ENCODE measurements at regions not wholly inside any gene's neighbourhood (a gene's known extent, or its start where the extent isn't known, plus 50 kb on each side); places are given as distances from the start of the nearest gene placed in this dataset.

DNA sequence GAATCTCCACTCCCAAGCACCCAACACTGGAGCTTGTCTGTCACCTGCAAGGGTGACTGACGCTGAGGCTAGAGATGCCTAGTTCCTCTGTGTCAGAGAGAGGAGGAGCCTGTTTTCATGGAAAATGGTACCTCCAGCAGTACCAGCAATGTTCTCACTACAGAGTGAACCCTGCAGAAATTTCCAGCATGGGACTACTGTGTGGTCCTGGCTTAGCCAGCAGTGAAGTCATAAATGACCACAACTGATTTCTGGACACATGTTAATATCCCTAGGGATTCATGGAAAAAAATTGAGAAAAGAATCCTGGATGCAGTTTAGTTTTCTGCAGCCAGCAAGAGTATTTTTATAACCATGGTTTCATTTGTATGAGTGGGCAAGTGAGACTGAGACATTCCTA, 468.1 kb downstream of the CD83 start:
- DNase-seq, result no peak

DNA sequence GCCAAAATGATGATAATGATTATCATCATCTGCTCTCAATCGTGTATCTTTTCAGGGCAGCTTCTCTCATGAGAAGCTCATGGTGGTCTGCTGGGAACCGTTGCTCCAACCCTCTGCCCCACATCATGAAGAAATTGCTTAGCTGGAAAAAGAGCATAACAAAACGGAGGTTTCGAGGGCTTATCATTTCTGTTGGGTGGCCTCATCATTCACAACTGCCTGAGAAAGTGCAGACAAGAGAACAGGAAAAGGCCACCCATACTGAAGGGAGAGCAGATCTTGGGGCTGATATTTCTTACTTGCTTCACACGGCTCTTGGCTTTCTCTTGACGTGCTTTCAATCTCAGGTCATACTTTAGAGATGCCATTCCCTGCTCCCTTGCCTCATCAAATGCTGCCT, 471.6 kb downstream of the CD83 start:
- DNase-seq, result no peak

DNA sequence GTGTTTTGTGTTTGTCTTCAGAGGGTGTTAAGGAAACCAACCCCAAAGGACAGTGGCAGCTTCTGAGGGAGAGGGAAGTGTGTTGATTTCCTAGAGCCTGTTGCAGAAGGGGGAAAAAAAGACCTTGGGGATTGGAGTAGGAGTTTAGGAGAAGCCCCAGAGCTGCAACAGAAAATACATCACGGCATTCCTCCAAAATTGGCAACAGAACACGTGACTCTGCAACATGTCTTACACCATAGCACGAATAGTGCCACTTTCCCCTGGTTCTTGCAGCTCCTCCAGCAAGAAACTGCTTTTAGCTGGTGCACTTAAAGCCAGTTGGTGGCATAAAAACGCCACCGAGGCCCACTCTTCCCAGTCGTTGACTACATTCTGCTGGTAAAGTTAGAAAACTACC, 473.0 kb downstream of the CD83 start:
- DNase-seq, result no peak

DNA sequence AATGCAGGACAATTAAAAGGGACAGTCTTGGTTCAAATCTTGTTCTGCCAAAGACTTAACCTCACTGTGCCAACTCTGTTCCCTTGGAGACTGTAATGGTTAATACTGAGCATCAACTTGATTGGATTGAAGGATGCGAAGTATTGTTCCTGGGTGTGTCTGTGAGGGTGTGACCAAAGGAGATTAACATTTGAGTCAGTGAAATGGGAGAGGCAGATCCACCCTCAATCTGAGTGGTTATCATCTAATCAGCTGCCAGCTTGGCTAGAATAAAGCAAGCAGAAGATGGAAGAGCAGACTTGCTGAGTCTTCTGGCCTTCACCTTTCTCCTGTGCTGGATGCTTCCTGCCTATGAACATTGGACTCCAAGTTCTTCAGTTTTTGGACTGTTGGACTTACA, 474.4 kb downstream of the CD83 start:
- no peak for DNase-seq

DNA sequence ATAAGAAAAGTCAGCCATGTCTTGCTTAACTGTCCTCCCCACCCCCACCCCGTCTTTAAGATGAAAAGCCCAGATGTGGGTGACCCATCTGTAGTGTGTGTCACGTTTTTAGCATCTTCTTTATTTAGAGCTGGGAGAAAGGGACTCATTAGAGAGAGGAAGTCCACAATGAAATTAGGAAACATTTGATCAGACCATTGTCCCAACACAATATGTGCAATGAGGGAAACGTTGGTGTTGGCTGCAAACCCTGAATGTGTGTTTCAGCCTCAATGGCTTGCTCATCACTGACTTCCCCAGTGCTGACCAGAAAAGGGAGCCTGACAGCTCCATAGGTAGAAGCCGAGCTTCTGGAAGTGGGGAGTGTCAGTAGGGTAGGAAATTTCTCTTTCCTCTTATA, 475.7 kb downstream of the CD83 start:
- no peak for DNase-seq

DNA sequence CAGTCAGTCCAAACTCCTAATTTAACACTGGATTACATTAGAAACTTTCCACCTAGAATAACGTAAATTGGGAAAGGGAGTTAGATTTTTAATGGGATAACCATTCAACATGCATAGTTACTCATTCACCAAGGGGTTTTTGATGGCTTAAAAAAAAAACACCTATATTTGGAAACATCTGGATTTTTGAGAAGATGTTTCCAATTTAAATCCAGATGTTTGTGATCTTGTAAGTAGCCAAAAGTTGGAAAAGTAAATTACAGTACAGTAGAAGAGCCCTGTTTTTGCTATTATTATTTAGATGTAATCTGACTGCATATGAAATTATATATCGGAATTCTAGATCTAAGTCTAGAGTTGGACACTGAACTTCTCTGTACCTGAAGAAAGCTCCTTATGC, 478.2 kb downstream of the CD83 start:
- DNase-seq, result no peak

DNA sequence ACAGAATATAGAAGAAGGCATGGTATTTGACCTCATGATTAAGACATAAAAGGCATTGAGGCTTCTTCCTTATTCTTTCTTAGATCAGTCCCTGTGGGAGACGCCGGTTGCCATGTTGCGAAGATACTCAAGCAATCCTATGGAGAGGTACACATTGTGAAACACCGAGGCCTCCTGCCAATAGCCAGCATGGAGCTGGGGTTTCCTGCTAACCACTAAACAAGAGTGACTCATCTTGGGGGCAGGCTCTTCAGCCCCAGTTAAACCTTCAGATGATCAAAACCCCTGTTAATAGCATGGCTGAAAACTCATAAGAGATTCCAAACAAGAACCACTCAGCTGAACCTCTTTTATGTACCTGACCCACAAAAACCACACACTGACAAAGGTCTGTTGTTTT, 478.8 kb downstream of the CD83 start:
- peak; percentile 18 for DNase-seq

DNA sequence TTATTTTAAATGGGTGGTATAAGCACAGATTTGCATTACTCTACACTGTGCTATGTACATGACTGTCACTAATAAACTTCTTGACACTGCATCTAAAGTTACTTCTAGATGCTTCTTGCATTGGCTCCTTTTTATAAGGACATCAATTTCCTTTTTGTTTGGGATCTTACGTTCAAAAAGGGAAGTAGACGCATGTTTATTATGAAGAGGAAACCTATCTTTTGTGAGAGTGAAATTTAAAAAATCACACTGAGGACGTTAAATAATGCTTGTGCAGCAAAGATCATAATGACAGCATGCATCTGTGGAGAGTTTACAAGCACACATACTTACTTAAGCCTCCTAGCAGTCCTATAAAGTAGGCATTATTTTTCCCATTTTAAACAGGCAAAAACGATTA, 479.5 kb downstream of the CD83 start:
- DNase-seq, result no peak

DNA sequence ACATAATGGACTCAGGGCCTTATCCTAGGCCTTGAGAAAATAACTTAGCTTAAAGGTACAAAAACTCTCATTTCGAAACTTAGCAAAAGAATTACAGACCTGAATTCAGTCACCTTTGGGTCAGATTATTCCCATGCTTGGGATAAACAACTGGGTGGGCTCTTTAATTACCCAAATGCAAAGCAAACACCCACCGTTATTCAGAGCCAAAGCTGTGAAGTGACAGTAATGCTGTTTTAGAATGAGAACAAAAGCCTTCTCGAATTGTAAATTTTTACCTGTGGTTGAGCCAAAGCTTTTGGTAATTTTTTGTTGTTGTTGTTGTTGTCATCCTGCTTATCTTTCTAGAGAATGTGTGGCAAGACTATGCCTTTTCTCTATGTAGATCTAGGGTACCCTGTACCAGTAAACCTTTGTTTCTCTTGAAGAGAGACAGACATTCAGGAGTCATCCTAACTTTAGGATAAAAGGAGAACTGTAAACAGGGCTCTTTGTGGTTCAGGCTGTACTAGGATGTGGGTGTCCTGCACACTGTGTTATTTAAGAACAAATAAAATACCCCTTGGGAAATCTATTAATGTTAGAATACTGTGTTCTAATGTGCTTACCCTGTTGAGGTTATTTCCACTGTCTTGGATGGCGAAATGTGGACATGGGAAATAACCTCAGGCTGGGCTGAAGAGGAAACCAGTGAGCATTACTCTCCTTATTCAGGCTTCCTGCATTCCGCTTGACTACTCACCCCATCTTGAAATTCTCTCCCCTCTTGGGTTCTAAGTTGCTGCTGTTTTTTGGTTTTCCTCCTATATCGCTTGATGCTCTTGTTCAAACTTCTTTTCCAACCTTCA, 480.7 kb downstream of the CD83 start:
- no peak for DNase-seq

DNA sequence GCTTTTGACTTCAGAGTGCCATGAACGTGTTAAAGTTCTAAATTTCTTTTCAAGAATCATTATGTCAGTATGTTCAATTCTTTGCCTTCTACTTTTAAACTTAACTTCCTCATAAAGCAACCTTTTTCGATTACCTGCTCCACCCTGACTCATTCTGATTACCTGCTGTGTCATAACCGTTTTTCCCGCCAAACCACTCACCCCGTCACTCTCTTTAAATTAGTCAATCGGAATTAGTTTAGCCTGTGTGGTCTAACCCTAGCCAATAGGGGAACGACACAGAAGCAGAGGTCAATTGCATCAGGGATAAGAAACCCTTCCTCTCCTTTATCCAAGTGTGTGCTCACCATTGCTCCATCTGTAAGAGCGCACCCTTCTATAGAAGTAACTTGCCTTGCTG, 482.7 kb downstream of the CD83 start:
- peak; percentile 26 for DNase-seq

DNA sequence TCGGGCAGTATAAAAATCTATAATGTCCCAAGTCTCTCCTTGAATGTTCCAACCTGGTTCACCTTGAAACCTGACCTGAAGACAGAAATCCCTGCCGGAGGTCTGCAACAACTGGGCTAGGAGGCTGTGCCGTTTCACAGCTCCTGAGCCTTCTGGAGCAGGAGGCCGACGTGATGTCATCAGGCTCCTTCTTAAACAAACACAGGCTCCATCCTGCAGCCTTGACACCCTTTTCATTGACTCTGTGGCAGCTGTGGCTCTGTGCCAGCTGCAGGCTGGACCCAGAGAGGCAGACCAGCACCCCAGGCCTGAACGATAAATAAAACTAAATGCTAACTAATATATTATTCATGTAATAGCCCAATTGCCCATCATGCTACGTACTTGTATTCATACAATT, 483.9 kb downstream of the CD83 start:
- no peak for DNase-seq

DNA sequence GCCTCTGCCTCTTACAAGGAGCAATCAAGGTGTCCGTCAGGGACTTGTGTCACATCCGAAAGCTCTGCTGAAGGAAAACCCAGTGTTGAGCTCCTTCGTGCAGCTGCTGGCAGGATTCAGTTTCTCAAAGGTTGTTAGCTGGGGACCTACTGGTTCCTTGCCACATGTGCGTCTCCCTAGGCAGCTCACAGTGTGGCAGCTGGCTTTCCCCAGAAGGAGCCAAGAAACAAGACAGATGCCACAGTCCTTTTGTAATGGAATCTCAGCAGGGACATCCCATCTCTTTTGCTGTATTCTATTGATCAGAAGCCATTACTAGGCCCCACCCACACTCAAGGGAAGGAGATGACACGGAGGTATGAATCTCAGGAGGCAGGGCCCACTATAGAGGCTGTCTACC, 488.8 kb downstream of the CD83 start:
- DNase-seq, result no peak

DNA sequence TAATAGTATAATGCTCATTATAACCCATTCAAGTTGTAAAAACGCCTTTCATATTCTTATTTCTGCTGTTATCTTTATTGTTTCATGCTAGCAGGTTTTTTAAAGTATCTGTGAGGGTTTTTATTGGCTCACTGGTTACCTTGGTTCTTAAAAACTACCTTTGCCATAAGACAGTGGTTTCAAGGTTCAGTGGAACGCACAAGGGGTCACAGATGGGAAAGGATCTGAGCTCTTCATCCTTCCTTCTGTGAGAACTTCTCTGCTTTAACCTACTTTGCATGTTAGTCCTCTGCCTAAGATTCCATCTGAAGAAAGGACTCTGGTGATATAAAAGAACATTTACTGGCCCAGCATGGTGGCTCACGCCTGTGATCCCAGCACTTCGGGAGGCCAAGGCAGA, 492.6 kb downstream of the CD83 start:
- no peak for DNase-seq

DNA sequence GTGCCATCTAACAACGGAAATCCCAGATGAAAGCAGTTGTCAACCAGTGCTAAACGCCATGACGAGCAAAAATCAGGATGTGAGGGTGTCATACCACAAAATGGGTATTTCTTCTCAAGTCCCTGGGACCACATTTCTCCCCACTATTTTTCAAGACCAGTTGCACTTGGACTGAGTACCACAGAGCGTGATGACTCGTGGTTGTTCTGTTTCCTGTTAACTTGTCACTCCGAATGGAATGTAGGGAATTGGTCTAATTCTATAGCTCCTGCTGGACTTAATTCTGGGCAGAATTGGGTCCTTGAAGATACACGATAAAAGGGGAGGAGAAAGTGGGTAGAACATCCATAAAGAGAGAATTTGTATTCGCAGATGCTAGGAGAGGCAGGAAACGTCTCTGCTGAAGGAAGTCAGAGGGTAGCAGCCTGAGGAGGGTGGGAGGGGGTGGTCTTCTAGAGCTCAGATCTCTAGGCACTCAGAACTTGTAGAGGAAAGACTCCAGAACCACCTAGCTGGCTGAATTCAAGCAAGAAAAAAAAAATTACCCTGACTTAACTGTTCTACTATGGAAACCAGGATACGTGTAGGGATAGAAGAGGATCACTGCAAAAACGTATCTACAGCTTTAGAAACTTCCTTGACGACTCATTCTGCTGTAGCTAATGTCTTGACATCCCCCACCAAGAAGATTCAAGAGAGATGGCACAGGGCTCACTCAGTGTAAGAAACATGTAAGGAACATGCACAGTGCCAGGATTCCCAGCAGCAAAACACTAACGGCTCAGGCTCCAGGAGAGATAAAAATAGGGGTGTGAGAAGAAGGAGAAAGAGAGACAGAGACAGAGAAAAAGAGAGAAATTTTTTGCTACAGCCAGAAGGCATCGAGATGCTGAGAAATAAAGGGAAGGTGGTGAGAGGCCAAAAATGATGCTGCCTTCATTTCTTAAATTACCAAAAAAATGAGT, 494.7 kb downstream of the CD83 start:
- no peak for DNase-seq

DNA sequence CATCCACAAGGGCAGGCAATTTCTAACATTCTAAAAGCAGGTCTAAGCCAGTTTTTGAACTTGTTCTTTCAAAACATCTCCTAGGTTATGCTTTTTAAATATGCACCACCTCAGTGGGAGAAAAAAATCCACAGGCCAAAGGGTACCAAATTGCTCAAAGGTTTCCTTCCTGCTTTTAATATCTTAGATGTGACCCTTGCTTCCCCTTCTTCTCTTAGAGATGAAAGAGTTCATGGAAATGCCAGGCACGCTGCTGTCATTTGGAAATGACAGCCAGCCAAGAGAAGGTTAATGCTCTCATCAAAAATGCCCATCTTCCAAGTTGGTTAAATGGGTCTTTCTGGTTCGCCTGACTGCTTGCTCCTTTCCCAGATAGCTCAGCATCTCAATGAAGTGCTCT, 497.1 kb downstream of the CD83 start:
- DNase-seq, result no peak

DNA sequence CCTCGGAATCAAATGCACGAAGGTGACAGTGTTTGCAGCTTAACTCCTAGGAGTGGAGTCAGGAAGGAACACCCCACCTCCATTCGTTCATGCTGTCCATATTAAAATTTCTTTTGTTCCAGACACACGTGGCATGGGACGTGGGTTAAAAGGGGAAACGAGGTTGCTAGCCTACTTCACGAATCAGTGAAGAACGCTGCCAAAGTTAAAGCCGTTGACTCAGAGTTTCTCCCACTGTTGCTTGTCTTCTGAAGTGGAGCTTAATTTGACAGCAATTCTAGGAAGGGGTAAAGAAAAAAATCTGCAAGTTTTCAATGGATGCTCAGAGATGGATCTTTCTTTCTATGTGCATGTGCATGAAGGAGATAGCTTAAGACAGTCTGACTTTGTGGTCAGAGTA, 499.1 kb downstream of the CD83 start:
- no peak for DNase-seq

DNA sequence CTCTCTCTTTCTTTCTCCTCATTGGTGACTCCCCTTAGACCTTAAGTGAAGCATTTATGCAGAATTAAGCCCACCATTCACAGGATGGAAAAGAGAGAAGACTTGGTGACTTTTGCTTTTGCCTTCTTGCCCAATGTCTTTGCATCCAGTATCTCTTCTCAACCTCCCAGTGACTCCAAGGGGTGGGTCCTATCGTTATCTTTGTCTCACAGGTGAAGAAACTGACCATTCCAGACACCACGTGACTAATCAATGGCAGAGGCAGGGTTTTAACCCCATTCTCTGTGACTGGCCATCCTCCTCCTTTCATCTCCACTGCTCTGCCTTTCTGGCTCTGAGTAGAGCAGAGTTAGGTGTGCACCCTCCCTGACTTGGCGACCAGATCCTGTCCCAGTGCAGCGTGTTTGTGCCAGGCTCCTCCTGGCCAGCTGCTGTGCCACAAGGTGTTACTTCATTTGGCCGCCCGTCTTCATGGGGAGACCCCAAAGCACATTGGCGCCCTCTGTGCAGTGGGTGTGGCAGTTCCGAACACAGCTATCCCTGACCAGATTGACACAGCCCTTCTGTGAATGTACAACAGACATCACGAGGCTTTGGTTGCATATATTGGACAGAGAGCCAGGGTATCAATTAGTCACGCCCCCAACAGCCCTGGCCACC, 501.3 kb downstream of the CD83 start:
- no peak for DNase-seq

DNA sequence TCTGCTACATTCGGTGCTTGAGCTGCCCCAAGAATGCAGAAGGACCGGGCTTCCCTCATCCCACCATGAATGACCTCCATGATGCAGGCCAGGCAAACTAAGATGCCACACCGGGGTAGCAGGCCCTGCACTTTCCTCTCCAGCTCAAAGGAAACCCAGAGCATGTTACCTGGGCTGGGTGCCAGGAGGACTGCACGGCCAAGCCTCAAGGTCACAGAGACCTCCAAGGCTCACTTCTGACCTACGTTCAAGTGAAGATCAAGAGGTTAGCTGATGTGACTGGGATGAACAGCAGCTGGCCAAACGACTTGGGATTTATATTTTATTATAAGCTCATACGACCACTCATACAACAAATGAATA, 501.8 kb downstream of the CD83 start:
- DNase-seq, result no peak

DNA sequence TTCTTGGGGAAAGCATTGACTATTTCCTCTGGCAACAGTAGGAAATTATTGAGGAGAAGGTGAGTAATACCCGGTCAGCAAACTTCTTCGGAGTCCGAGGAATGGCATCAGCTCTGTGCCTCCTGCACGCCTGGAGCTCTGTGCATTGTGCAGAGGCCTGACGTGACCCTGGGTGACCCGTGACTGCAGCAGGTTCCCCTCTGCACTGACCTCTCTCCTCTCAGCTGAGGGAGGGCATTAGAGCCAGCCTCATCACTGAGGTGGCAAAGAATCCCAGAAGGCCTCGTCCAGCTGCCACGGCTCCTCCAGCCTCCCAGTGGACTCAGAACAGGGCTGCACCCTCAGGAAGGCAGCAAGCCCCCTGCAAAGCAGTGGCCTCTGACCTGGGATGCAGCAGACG, 502.9 kb downstream of the CD83 start:
- DNase-seq, result no peak

DNA sequence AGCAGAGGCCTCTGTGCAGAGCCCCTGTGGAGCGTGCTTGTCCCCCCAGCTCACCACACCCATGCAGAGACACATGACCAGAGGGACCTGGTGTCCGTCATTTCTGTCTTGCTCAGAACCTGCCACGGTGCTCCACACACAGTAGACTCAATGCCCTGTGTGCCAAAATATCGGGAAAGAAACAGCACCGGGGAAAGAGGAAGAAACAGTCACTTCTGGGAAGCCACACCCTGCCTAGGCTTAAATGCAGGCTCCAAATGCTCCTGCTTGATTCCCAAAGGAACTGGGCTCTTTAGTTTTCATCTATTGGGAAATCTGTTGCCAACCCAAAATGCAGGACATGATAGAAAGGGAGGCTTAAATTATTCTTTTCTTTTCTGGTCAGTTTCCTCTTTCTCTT, 503.9 kb downstream of the CD83 start:
- no peak for DNase-seq

DNA sequence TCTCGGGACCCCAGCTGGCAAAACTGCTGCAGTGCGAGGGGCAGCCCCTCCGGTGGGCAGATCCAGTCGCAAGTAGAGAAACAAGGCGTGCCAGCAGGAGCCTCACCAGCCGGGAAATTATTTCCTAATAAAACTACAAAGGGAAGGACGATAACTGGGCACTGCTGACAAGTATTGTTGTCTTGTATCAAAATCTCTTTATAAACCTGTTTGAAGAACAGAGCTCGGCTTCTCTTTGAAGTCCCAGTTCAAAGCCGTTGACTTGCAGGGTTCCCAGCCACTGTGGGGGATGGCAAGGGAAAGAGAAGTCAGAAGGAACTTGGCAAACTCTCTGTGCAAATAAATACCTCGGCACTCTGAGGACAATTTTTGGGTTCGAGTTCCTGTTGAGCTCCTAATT, 504.5 kb downstream of the CD83 start:
- no peak for DNase-seq

DNA sequence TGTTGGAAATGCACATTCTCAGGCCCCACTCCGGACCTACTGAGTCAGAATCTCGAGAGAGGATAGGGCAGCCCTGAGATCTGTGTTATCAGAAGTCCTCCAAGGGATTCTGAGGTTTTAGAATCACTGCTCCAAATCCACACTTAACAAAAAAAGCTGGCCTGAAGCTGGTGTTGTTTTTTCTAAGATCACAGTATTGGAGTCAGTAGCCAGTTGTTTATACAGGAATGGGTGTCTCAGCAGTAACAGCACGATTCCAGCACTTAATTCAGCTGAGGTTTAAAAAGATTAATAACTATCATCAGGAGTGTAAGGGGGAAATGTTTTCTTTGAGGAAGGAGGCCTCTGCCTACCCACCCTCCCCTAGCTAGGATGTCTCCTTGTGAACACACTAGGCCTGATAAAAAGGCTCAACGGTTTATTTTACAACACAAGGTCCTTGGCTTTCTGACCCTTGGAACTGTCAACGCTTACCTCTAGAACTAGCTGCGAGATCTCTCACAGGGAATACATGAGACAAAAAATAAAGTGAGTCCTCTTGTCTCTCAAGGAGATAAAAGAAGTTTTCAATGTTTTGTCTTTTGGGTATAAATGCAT, 505.4 kb downstream of the CD83 start:
- no peak for DNase-seq

DNA sequence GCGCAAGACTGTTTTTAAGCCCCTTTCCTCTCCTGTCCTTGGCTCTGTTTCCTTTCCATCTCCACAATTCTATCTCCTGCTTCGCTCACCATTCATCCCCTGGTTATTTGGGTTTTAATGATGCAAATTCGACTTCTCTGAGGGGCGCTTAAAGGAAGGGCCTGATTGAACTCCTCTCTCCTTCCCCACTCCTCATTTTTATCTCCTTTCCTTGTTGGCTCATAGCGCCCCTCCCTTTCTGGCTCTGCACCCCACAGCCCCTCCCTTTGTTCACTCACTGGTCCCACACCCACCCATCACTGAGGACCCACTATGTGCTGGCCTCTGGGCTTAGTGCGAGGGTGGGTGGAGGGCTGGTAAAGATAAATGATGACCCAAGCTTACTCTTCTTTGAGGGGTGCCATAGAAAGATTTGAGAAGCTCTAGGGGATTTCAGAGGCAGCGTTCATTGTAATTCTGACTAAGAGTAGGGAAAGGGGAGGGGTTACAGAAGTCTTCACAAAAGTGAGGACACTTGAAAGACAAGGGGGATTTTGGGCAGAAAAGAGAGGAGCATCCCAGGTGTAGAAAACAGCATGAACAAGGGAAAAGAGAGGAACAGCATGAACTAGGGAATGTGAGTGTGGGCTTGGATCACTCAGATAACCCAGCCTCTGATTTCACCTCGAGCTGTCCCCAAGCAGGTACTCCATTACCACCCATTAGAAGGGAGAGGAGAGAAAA, 507.8 kb downstream of the CD83 start:
- no peak for DNase-seq

Measured in activated CD4-positive, alpha-beta T cell treated with anti-CD3 and anti-CD28 coated beads for 48 hours (primary cell).